Trophoblast cell (in vitro differentiated cells and primary cell): ENCODE measurements at regions not wholly inside any gene's neighbourhood (a gene's known extent, or its start where the extent isn't known, plus 50 kb on each side); places are given as distances from the start of the nearest gene placed in this dataset.
"Not testable (repeated sequence)": the region's sequence is repeated elsewhere in the genome, so short reads cannot be mapped to it uniquely, and the experiment has no call there.

Source experiments
- DNase-seq, 2 donors: peaks; one replicate each; pipeline ENCODE4 v3.0.0-alpha.2; 2016
- H2AFZ ChIP-seq: 2 replicates; pipeline ENCODE4 v1.6.1; 2013; ENCODE audit warnings: low read length, moderate library complexity, mild to moderate bottlenecking; ENCODE audit not compliant: insufficient read depth, poor library complexity
- H2AK5ac ChIP-seq: 2 replicates; pipeline ENCODE4 v1.6.1; 2013; ENCODE audit warnings: mild to moderate bottlenecking, low read length
- H2BK120ac ChIP-seq: 2 replicates; pipeline ENCODE4 v1.6.1; 2013; ENCODE audit warnings: low read length, mild to moderate bottlenecking, moderate library complexity; ENCODE audit not compliant: insufficient read depth, poor library complexity
- H2BK12ac ChIP-seq: 2 replicates; pipeline ENCODE4 v1.6.1; 2013; ENCODE audit warnings: mild to moderate bottlenecking, low read length, moderate library complexity
- H2BK5ac ChIP-seq: 2 replicates; pipeline ENCODE4 v1.6.1; 2013; ENCODE audit warnings: low read length, low read depth, moderate library complexity, mild to moderate bottlenecking; ENCODE audit not compliant: poor library complexity
- H3K14ac ChIP-seq: 2 replicates; pipeline ENCODE4 v1.6.1; 2013; ENCODE audit warnings: mild to moderate bottlenecking, low read length
- H3K18ac ChIP-seq: 2 replicates; pipeline ENCODE4 v1.6.1; 2013; ENCODE audit warnings: mild to moderate bottlenecking, low read length
- H3K23ac ChIP-seq: 2 replicates; pipeline ENCODE4 v1.6.1; 2013; ENCODE audit warnings: low read length
- H3K27ac ChIP-seq: 2 replicates; pipeline ENCODE4 v1.5.1; 2013; ENCODE audit warnings: low read depth, mild to moderate bottlenecking, inconsistent platforms, low read length, moderate library complexity
- H3K27me3 ChIP-seq: 2 replicates; pipeline ENCODE4 v1.6.1; 2013; ENCODE audit warnings: inconsistent platforms, mild to moderate bottlenecking, low read length, moderate library complexity; ENCODE audit not compliant: insufficient read depth
- H3K36me3 ChIP-seq, 2 experiments: 1 replicate in 1 of 2; 2 replicates in 1 of 2; pipeline ENCODE4 v1.6.1; 2013; ENCODE audit warnings: low read length in 2 of 2, mild to moderate bottlenecking in 2 of 2, moderate library complexity in 1 of 2; ENCODE audit not compliant: insufficient read depth in 2 of 2, control insufficient read depth in 1 of 2
- H3K4ac ChIP-seq: 2 replicates; pipeline ENCODE4 v1.6.1; 2013; ENCODE audit warnings: low read depth, mild to moderate bottlenecking, low read length, moderate library complexity
- H3K4me1 ChIP-seq, 2 experiments: 1 replicate in 1 of 2; 2 replicates in 1 of 2; pipeline ENCODE4 v1.6.1; 2013; ENCODE audit warnings: low read length in 2 of 2, mild to moderate bottlenecking in 2 of 2, moderate library complexity in 1 of 2; ENCODE audit not compliant: insufficient read depth in 2 of 2, control insufficient read depth in 1 of 2
- H3K4me2 ChIP-seq: 2 replicates; pipeline ENCODE4 v1.6.1; 2013; ENCODE audit warnings: inconsistent platforms, mild to moderate bottlenecking, low read length, moderate library complexity
- H3K4me3 ChIP-seq: 2 replicates; pipeline ENCODE4 v1.5.1; 2013; ENCODE audit warnings: mild to moderate bottlenecking, low read depth, low read length, inconsistent platforms
- H3K79me1 ChIP-seq: one replicate; pipeline ENCODE4 v1.6.1; 2013; ENCODE audit warnings: low read length
- H3K79me2 ChIP-seq: 2 replicates; pipeline ENCODE4 v1.6.1; 2013; ENCODE audit warnings: low read length, mild to moderate bottlenecking; ENCODE audit not compliant: control insufficient read depth, insufficient read depth, poor library complexity
- H3K9ac ChIP-seq: 2 replicates; pipeline ENCODE4 v1.6.1; 2013; ENCODE audit warnings: mild to moderate bottlenecking, low read length
- H3K9me3 ChIP-seq: 2 replicates; pipeline ENCODE4 v1.6.1; 2013; ENCODE audit warnings: low read depth, mild to moderate bottlenecking, control low read depth, inconsistent platforms, low read length; ENCODE audit not compliant: insufficient read depth
- H4K12ac ChIP-seq: 2 replicates; pipeline ENCODE4 v1.6.1; 2013; ENCODE audit warnings: low read depth, mild to moderate bottlenecking, low read length, moderate library complexity
- H4K8ac ChIP-seq: 2 replicates; pipeline ENCODE4 v1.6.1; 2013; ENCODE audit warnings: low read depth, mild to moderate bottlenecking, low read length, moderate library complexity
- H4K91ac ChIP-seq: one replicate; pipeline ENCODE4 v1.6.1; 2013; ENCODE audit warnings: low read depth, mild to moderate bottlenecking, low read length, moderate library complexity
- WGBS: extraction: QIAGEN DNeasy Blood & Tissue Kit; methylation state at CpG from one replicate; pipeline ENCODE4 v1.1.7; 2013; ENCODE audit warnings: missing lambda C conversion rate; ENCODE audit not compliant: insufficient read length, insufficient coverage; ENCODE audit errors: extremely low coverage; 5-methylcytosine and 5-hydroxymethylcytosine counted together

DNA sequence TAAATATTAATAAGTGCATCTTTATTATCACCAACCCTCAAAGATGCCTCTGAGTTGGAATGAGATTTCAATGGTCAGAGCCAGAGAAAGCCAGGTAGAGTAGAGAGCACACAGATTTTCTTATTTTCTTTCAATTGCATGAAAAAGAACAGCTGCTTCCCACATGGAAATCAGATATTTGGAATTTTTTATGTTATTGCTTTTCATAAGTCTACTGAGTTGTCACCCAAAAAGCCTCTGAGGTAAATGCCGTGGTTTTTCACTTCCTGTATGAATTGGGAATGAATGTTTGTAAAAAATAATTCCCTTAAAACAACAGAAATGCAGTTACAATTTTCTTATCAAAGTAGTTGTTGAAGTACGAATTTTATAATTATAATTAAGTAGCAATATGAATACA lies 563.1 kb downstream of the RFPL4B start:
- H3K9ac ChIP-seq = no peak overlapping the region
- no peaks in the 10 kb centered on the region for H3K79me1 ChIP-seq
- H4K8ac ChIP-seq = no peak overlapping the region
- no peaks in the 10 kb centered on the region for H3K9me3 ChIP-seq
- H3K4ac ChIP-seq = no peak overlapping the region
- H3K27me3 ChIP-seq = no peaks in the 10 kb centered on the region
- H2AFZ ChIP-seq = no peak overlapping the region
- H2BK5ac ChIP-seq = no peak overlapping the region
- no peaks in the 10 kb centered on the region for H3K4me1 ChIP-seq
- H4K91ac ChIP-seq = no peak overlapping the region
- peak overlapping the region; percentile 27 for H3K27ac ChIP-seq
- H3K4me3 ChIP-seq = no peak overlapping the region
- no peak overlapping the region for H3K14ac ChIP-seq
- H3K79me2 ChIP-seq = no peaks in the 10 kb centered on the region
- no peak overlapping the region for H2AK5ac ChIP-seq
- no CpG with 5 or more reads among the region's 2 CpGs for WGBS
- no peak overlapping the region for H2BK12ac ChIP-seq
- H4K12ac ChIP-seq = no peak overlapping the region
- no peak overlapping the region for H3K23ac ChIP-seq
- no peaks in the 10 kb centered on the region for H3K36me3 ChIP-seq
- no peak for DNase-seq
- no peak overlapping the region for H3K4me2 ChIP-seq
- H2BK120ac ChIP-seq = no peak overlapping the region
- H3K18ac ChIP-seq = no peak overlapping the region

DNA sequence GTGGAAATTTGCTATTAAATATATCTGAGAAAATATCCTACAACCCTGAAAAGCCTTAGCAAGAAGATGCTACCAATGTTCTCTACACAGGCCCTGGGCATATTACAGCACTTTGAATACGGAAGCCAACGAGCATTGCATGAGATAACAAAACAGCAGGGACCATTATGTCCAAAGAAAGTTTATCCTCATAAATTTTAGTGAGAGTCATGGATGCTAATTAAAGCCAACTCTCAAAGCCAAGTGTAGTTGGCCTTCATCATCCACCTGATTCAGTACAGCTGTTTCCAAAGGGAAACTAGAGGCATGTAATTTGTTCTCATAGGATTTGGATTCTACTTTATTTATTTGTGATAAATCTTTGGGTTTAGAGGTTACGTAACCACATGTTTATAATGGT lies 564.8 kb downstream of the RFPL4B start:
- no peak overlapping the region for H3K9ac ChIP-seq
- no peak overlapping the region for H3K4me3 ChIP-seq
- no peak overlapping the region for H4K8ac ChIP-seq
- H4K12ac ChIP-seq = no peak overlapping the region
- no peaks in the 10 kb centered on the region for H3K9me3 ChIP-seq
- H2BK5ac ChIP-seq = no peak overlapping the region
- no peak overlapping the region for H2BK12ac ChIP-seq
- no CpG with 5 or more reads among the region's 3 CpGs for WGBS
- no peak overlapping the region for H3K4me2 ChIP-seq
- H3K4me1 ChIP-seq = no peaks in the 10 kb centered on the region
- no peak overlapping the region for H3K4ac ChIP-seq
- no peak overlapping the region for H2AFZ ChIP-seq
- no peaks in the 10 kb centered on the region for H3K36me3 ChIP-seq
- no peak overlapping the region for H3K27ac ChIP-seq
- no peak overlapping the region for H3K18ac ChIP-seq
- no peak for DNase-seq
- H2AK5ac ChIP-seq = no peak overlapping the region
- no peaks in the 10 kb centered on the region for H3K27me3 ChIP-seq
- H3K79me2 ChIP-seq = no peaks in the 10 kb centered on the region
- no peak overlapping the region for H4K91ac ChIP-seq
- no peaks in the 10 kb centered on the region for H3K79me1 ChIP-seq
- H3K14ac ChIP-seq = no peak overlapping the region
- no peak overlapping the region for H3K23ac ChIP-seq
- H2BK120ac ChIP-seq = no peak overlapping the region

DNA sequence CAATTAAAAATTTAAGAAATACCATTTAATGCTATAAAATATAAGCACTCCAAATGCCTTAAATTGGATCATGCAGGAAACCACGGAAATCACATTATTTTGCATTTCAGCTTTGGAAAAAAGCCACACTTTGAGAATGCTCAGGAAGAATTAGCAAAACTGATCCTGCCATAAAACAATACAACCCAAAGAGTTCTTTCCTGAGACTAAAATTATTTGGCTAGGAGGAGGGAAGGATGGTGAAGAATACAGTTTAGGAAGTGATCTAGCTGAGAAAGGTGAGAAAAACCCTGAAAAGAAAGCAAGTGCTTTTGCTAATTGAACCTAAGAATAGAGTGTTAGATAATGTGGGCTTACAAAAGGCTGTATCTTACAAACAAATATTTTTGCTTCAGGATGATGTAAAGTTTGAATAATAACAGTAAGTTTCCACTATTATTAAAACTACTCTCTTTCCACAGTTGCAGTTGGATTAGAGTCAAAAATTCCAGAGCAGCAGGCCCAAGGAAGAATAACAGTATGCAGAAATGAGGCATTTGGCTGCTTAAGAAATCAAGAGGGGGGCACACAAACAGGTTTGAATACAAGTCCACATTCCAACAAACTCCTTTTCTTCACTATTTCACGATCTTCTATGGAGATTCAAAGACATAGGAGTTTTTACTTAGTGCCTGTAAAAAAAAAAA lies 565.4 kb downstream of the RFPL4B start:
- H3K4me3 ChIP-seq = no peak overlapping the region

DNA sequence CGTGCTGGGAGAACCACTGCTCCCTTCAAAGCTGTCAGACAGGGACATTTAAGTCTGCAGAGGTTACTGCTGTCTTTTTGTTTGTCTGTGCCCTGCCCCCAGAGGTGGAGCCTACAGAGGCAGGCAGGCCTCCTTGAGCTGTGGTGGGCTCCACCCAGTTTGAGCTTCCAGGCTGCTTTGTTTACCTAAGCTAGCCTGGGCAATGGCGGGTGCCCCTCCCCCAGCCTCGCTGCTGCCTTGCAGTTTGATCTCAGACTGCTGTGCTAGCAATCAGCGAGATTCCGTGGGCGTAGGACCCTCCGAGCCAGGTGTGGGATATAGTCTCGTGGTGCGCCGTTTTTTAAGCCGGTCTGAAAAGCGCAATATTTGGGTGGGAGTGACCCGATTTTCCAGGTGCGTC lies 572.6 kb downstream of the RFPL4B start:
- H3K14ac ChIP-seq, H3K36me3 ChIP-seq, H3K9ac ChIP-seq, H2BK12ac ChIP-seq, H3K4ac ChIP-seq, H4K12ac ChIP-seq, H3K23ac ChIP-seq, H3K4me2 ChIP-seq, H2BK120ac ChIP-seq, H3K18ac ChIP-seq, H2AFZ ChIP-seq, H3K79me2 ChIP-seq, H3K4me1 ChIP-seq, H4K8ac ChIP-seq, H2BK5ac ChIP-seq, H3K27me3 ChIP-seq, H2AK5ac ChIP-seq, H3K27ac ChIP-seq, H3K9me3 ChIP-seq, DNase-seq, H3K79me1 ChIP-seq, H4K91ac ChIP-seq, H3K4me3 ChIP-seq: not testable (repeated sequence)
- no CpG with 5 or more reads among the region's 14 CpGs for WGBS

More for the DNA sequence above, 565.4 kb downstream of the RFPL4B start:
- Histone ChIP-seq H3K4me1 (no peaks in the 10 kb centered on the region), H3K23ac (no peak overlapping the region), H4K12ac (no peak overlapping the region), H4K8ac (no peak overlapping the region), H3K4me2 (no peak overlapping the region), H2AFZ (no peak overlapping the region), H4K91ac (no peak overlapping the region), H3K36me3 (no peaks in the 10 kb centered on the region), H3K79me2 (no peaks in the 10 kb centered on the region), H3K79me1 (no peaks in the 10 kb centered on the region), H3K27ac (no peak overlapping the region), H3K9ac (no peak overlapping the region), H3K18ac (no peak overlapping the region), H3K4ac (no peak overlapping the region), H2BK5ac (no peak overlapping the region), H3K14ac (no peak overlapping the region), H3K9me3 (no peaks in the 10 kb centered on the region), H3K27me3 (no peaks in the 10 kb centered on the region), H2BK12ac (no peak overlapping the region), H2BK120ac (no peak overlapping the region), H2AK5ac (no peak overlapping the region)
- no CpG with 5 or more reads among the region's 2 CpGs for WGBS
- DNase-seq = no peak
